NCI-H1092 treated with DMSO at 0.1 percent for 48 hours (cell line): ENCODE measurements at regions not wholly inside any gene's neighbourhood (a gene's known extent, or its start where the extent isn't known, plus 50 kb on each side); places are given as distances from the start of the nearest gene placed in this dataset.
"Not testable (repeated sequence)": the region's sequence is repeated elsewhere in the genome, so short reads cannot be mapped to it uniquely, and the experiment has no call there.

Experiments
- DNase-seq: peaks from one replicate; lab custom pipeline; 2025; lab: John Stamatoyannopoulos, UW

DNA sequence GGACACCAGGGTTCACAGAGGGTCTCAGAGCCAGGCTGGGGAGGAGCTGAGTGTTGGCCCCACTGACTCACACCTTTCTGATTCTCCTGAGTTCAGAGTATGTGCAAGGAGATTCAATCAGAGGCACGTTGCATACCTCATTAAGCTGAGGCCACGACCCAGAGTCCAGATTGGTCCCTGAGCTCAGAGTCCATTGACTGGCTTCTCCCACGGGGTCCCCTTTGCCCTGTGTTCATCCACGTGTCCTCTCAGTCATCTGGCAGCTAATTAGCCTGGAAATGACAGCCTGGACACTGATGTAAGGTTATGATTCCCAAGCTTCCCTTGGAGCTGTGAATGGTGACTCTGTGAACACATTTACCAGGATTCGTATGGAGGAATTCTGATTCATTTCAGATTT, 267.2 kb downstream of the SH3BP4 start:
- DNase-seq: no peak

DNA sequence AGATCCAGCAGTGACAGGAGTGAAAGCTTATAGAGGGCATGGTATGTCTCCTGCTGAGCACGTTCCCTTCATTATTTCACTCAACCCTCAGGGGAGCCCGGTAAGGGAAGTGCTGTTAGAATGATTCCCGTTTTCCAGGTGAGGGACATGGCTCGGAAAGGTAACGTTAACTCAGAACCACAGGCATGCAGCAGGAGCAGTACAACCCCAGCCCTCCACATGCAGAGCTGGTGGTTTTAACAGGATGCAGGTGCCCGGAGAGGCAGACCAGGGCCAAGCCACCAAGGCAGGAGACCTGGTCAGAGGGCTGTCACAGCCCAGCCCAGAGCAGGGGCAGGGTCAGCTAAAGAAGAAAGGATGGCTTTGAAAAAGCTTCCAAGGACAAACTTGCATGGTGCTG, 268.5 kb downstream of the SH3BP4 start:
- DNase-seq: no peak

DNA sequence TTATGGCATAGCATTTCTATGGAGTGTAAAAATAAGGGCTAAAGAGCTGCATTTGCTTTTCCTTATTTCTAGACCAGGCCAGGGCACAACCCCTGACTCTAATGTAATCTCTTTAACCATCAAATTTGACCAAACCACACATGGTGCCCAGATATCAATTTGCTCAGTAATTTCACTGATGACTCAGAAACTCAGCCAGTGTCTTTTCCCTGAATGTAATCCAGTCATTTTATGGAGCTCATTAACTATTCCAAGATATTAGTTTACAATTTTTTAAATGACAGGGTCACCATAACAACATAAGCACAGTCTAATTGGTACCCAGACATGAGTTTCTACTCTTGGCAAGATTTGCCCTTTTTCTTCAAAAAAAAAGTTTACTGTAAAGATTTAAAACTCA, 270.8 kb upstream of the AGAP1 start:
- DNase-seq: no peak

- no peak for DNase-seq
Measured at GRCh38 chr2:235224410-235224809, 269.4 kb upstream of the AGAP1 start.

GRCh38 chr2:235225261-235225660, 268.6 kb upstream of the AGAP1 start:
- DNase-seq: no peak

GRCh38 chr2:235227590-235227989, 266.3 kb upstream of the AGAP1 start:
- no peak for DNase-seq

DNA sequence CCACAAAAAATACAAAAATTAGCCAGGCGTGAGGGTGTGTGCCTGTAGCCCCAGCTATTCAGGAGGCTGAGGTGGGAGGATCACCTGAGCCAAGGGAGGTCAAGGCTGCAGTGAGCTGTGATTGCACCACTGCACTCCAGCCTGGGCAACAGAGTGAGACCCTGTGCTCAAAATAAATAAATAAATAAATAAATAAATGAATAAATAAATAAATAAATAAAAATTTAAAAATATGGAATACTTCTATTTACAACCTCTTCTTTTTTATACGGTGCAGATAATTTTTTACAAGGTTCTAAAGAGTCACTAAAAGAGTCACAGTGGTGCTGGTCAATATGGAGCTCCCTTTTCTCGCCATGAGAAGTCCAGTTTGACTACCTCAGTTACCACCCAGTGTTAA, 265.4 kb upstream of the AGAP1 start:
- not testable (repeated sequence) for DNase-seq

DNA sequence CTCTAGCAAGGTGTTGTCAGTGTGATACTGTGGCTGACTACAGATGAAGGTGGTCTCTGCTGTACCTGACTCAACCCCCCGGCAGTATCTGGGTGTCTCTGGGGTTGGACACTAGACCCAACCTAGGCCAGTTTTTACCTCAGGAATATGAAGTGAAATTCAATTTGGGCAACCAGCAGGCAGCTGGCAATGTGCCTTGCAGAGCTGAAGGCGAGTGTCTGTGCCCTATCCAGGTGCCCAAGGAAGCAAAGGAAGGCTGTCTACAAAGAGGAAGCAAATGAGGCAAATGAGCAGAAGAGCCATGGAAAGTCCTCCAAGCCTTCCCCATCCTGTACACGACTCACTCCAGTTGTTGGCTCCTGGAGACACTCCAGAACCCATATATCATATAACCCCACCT, 264.6 kb upstream of the AGAP1 start:
- no peak for DNase-seq

DNA sequence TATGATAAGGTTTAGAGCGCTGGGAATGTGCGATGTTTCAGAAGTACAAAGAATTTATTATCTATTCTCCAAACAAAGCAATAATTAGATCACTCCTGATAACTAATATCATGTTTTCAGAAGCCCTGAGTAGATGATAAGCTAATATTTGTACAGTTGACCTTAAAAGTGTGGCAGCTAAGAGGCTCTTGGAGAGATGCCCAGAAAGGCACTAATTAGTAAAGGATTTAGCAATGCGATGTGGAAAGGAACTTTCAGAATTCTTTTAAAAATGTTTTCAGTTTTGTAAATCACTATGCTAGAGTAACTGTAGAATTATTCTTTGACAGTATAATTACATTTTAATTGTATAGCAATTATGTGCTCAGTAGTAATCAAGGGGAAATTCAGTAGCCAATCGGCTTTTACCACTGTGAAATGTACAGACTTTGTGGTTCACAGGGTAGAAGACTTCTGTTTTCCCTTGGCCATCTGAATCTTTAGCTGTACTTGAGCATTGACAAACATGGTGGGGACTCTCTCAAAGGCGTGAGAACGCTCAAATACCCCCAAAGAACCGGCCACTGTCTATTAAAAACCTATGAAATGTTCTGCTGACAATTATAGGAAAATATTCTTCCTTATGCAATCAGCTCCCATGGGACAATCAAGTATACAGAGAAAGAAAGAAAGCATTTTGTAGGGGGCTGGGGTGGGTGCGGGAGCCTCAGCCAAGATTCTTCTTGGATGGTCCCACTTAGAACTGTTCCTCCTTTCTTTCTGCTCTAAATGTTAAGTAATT, 262.8 kb upstream of the AGAP1 start:
- DNase-seq: peak; percentile 20

GRCh38 chr2:235232449-235233433, 261.1 kb upstream of the AGAP1 start:
- DNase-seq: no peak

- DNase-seq: no peak
Measured at GRCh38 chr2:235234736-235235135, 259.1 kb upstream of the AGAP1 start.

DNA sequence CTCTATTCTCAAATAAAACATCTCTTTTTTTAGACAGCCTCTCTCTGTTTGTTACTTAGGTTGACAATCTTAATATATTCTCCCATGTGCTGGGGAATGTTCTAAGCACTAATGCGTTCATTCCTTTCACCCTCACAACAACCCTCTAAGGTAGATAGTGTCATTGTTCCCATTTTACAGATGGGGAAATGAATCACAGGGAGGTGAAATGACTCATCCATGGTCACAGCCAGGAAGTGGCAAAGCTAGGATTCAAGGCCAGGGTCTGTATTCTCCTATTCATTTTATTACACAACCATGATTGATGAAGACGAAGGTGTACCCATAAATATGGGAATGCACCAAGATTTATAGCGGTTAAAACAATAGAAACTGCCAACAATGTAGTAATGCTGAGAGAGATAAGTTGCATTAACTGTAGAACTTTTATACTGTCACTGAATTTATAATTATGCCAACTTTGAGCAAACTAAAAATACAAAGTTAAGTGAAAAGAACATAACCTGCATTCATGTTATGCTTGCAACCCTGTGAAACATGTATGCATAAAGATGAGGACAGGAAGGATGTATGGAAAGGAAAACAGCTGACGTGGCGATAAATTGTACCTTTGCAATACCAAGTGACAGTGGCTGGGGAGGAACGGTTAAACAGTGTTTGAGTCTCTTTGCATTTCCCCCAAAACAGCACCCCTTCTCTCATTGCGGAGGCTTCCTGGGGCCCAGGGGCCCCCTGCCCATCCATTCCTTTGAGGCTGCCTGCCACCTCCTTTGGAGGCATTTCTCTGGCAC, 257.7 kb upstream of the AGAP1 start:
- no peak for DNase-seq

DNA sequence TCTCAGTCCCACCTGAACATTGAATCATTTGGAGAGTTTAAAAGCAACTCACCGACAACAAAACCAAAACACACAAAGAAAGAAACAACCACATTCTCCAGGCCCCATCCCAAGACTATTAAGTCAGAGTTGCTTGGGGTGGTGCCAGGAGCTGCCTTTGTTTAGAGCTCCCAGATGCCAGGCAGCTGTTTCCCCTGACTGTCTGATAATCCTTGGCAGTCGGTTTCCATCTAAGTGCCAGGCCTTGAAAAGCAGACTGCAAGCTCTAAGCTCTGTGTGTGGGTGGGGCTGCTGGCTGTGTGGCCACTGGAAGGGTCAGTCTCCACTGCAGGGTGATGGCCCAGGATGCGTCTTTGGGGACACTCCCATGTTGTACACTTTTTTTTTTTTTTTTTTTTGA, 255.3 kb upstream of the AGAP1 start:
- peak; percentile 15 for DNase-seq

DNA sequence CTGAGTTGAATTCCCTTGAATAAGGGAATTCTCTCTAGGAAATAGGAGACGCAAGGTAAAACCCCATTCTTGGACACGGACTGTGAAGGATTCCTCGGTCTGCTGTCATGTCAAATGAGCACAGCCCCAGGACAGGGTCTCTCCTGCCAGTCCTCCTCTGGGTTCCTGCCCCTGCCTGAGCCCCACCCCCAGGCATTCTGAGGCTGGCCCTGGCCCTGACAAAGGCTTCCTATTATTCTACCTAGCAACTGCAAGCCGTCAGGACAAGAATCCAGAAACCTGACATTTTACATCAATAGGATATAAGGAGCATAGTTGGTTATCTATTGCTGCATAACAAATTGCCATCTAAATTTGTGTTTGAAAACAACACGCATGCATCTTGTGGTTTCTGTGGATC, 253.3 kb upstream of the AGAP1 start:
- no peak for DNase-seq

DNA sequence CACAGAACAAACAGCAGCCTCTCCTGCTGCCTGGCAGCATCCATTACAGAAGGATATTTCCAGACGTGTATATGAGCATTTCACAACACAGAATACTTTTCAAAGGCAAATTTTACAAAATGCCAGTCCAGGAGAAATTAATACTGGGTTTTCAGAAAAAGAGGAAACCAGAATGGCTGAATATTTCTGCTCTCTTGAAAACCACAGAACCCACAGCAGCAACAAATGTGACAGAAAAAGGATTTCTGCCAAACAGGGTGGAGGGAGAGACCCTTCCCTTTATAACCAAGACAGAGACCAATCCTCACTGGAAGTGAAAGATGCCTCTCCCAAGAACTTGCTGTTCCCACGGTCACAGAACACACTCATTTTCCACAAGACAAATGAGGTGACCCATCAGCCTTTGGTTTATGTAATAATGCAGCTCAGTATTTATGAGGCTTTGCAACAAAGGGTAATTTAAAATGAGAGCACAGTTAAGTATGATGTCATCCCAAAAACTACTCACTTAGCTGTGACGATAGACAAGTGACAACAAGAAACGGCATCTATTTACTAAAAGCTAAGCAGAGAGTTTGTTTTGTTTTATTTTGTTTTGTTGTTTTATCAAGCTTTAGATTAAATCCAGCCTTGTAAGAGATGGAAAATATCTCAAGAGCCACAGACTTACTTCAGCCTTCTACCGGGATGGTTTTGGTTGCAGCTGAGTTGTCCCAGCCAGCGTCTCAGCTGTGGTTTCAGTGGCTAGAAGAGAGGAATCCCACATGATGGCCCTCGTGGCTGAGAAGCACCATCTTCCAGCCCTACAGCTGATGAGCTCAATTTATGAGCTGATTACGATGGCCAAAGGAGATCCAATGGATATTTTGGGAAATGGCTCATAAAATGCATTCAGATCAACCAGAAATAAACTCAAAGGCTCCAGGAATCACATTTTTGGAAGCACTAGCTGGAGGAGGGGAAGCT, 249.3 kb upstream of the AGAP1 start:
- DNase-seq: no peak

GRCh38 chr2:235247001-235247400, 246.8 kb upstream of the AGAP1 start:
- no peak for DNase-seq

GRCh38 chr2:235255693-235256092, 238.2 kb upstream of the AGAP1 start:
- DNase-seq: no peak

DNA sequence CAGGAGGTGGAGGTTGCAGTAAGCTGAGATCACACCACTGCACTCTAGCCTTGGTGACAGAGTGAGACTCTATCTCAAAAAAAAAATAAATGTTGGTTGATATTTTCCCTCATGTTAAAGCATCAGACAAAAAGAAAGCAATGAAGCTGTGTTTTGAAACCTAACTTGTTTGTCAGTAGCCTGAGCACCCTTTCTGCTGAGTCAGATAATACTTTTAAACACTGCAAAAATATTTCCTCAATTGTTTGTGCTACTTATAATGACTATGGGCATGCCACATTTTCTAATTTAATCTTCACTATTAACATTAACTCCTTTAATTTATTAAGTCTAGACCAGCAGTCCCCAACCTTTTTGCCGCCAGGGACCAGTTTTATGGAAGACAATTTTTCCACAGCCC, 236.3 kb upstream of the AGAP1 start:
- DNase-seq: no peak

DNA sequence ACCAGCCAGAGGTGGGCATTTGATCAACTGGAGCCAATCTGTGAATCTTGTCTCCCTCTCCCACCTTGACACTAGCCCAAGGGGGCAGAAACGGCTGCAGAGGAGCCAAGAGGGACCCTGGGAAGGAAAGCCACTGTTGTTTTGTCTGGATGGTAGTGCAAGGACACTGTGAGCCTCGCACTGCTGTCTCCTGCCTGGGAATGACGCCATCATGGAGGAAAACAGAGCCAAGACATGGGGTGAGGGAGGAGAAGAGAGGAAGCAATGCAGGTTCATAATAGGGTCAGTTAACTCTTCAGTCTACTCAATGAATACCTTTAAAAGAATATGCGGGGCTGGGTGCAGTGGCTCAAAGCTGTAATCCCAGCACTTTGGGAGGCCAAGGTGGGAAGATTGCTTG, 231.1 kb upstream of the AGAP1 start:
- DNase-seq: no peak

DNA sequence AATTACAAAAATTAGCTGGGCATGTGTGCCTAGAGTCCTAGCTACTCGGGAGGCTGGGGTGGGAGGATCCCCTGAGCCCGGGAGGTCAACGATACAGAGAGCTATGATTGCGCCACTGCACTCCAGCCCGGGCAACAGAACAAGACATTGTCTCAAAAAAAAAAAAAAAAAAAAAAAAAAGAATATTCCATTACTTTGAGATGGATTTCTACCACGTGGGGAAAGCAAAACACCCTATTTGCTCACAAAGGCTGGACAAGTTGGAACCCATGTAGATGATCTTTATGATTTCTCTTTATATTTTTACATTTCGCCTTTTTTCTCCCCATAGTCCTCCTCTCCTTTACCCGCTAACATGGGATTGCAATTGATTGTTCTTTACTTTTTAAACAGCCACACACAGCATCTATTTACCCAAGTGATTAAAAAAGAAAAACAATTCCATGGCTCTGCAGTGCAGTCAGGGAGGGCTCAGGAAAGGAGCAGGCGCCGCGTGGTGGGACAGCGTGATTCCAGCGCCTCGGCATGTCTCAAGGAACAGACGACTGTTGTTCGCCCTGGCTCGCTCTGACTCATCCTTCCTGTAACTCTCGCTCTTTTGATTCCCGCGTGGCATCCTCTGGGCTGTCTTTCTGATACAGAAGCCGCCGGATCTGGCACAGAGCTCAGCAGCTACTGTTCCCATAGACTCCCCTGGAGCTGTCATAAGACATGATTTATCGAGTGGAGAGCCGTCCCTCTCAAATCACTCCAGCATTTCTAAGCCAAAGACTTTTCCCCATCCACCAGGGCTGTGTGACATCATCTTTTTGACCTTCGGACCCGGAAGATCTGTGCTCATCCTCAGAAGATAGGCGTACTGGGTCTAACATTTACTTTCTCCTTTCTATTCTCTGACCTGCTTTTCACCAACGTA, 230.4 kb upstream of the AGAP1 start:
- DNase-seq: no peak
